CD4-positive, alpha-beta T cell treated with Interleukin-12 subunit alpha and Interleukin-12 subunit beta, for 1 hour (primary cell): ENCODE measurements at regions not wholly inside any gene's neighbourhood (a gene's known extent, or its start where the extent isn't known, plus 50 kb on each side); places are given as distances from the start of the nearest gene placed in this dataset.
"Not testable (repeated sequence)": the region's sequence is repeated elsewhere in the genome, so short reads cannot be mapped to it uniquely, and the experiment has no call there.

Experiments used
- DNase-seq: peaks from one replicate; pipeline ENCODE4 v3.0.0-alpha.2; 2020

DNA sequence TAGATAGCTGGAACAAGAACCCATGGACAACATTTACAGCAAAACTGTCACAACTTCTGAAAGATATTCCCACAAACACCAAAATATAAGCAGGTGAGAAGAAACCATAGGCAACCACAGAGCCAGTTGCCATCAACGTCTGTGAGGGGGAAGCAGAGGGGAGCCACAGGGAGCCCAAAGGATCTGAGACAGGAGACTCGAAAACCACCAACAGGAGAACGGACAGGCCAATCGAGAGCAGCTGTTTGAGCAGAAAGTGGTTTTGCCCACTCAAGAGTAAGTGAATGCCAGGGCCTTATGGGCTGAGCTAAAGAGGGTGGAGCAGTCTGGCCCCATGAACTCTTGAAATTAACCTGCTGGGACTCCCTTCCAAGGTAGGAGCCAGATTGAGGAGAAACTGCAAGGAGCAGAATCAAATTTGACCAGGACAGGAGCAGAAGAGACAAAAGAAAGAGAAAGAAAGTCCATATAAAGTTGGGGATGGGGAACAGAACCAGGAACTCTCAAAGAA, 195.4 kb downstream of the ANKRD60 start:
- no peak for DNase-seq

- DNase-seq: no peak
Measured at GRCh38 chr20:58032599-58032998, 195.9 kb downstream of the ANKRD60 start.

GRCh38 chr20:58031350-58031749, 197.1 kb downstream of the ANKRD60 start:
- DNase-seq: not testable (repeated sequence)

GRCh38 chr20:58028123-58028522, 200.3 kb downstream of the ANKRD60 start:
- no peak for DNase-seq

GRCh38 chr20:58026361-58026760, 202.1 kb downstream of the ANKRD60 start:
- DNase-seq: no peak

GRCh38 chr20:58025233-58025632, 203.2 kb downstream of the ANKRD60 start:
- DNase-seq: no peak

GRCh38 chr20:58024241-58024721, 204.2 kb downstream of the ANKRD60 start:
- no peak for DNase-seq

GRCh38 chr20:58023781-58024180, 204.7 kb downstream of the ANKRD60 start:
- no peak for DNase-seq

GRCh38 chr20:58023346-58023745, 205.1 kb downstream of the ANKRD60 start:
- DNase-seq: no peak

DNA sequence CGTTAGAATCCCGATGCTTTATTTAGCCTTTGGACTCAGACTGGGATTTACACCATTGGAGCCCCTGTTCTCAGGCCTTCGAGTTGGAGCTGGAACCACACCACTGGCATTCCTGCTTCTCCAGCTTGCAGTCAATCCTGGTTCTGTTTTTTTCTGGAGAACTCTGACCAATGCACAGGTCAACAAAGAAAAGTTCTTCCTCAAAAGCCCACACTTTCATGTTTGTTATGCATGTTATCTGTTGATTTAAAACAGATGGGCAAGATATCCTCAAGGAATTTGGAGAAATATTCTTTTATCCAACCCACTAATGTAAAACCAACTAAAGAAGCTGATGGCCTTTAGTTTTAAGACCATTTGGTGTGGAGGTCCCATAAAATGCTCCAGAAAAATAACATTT, 205.7 kb downstream of the ANKRD60 start:
- no peak for DNase-seq

DNA sequence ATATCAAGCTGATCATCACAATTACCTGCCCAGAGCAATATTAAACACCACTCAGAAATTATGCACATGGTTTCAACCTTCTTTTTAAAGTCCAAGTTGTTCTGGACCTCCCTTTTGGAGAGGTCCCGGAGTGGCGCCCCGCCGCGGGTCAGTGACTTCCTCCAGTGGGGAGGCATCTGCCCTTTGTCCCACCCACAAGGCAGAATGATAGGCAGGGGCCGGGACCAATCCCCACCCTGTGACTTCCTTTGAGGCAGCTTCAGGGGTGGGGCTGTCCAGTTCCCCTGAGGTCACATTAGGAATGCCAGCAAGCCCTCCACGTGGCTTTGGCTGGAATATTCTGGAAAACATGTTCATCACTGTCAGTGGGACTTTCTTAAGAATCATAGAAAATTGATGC, 207.0 kb downstream of the ANKRD60 start:
- no peak for DNase-seq

- DNase-seq: no peak
Measured at GRCh38 chr20:58020656-58021454, 207.6 kb downstream of the ANKRD60 start.

DNA sequence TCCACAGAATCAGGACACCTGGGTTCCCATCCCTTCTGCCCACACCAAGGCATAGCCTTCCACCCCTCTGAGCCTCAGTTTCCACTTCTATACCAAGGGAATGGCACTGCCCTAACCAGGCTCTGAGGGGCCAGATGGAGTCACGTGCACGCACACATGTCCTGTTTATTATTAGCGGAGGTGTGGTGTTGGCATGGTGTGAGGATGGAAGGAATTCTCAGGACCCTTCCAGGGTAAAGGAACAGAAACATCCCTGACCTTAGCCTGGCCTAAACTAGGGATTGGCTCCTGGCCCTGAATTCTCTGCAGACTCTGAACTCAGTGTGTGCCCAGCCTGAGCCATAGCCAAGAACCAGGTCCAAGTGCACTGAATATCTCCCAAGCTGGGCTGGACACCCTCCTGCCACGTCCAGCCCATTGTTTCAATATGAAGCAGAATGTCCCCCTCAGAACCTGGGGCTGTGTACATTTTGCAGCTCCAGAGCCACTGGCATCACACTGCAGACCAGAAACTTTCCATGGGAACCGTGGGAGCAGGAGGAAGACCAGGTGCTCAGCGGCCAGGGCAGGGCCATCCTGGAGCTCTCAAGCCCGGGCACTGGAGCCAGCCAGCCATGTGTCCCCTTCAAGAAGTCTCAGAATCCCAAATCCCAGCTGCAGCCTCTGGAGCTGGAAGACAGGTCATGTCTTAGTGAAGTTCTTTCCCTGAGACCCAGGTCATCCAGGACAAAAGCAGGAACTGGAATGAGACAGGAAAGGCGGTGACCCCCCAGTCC, 208.4 kb downstream of the ANKRD60 start:
- DNase-seq: no peak

GRCh38 chr20:58019027-58019849, 209.2 kb downstream of the ANKRD60 start:
- DNase-seq: no peak

DNA sequence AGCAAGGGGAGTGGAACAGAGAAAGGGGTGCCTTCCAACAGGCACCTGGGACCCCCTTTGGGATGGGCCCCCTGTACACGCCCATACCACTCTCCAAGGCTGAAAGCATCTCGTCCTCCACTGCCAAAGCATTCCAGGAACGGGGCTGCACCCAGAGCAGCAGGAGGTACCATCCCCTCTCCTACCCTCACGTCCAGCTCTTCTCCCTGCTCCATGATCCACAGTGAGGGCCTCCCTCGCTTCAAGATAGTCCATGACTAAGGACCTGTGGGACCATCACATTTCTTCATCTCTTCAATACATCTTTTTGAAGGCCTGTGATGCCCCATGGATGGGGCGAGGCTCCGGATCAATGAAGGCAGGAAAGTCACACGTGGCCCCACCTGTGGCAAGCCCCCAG, 209.9 kb downstream of the ANKRD60 start:
- no peak for DNase-seq

- no peak for DNase-seq
Measured at GRCh38 chr20:58017970-58018530, 210.4 kb downstream of the ANKRD60 start.

DNA sequence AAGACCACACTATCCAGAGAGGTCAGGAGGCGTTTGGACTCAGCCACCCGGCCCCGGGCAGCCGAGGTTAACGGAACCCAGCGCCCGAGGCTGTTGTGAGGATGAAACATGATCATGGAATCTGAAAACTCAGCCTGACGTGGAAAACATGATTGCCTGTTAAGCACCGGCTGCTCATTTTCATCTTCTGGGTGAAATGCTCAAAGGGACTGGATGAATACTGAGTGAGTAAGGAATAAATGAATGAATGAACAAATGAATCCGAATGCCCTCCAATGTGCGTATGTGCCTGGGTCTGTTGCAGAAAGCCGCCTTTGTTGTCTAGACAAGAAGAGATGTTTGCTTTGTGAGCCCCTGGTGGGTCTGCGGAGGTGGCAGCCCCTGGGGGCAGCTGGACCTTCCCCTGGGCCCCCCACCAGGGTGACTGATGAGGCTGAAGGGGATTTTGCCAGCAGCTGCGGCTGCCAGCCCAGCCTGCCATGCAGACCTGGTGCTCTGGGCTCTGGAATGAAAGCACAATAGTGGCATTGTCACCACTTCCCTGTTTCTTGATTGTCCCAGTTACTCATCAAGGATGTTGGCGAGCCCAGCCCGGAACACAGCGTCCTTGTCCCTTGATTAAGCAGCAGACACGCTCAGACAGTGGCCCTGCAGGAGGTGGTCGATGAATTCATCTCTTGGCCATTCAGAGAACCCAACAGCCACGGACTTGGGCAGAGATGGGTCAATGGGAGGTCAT, 211.1 kb downstream of the ANKRD60 start:
- DNase-seq: no peak

GRCh38 chr20:58016779-58017178, 211.7 kb downstream of the ANKRD60 start:
- no peak for DNase-seq

- DNase-seq: peak; percentile 34
Measured at GRCh38 chr20:58014628-58015315, 213.7 kb downstream of the ANKRD60 start.

DNA sequence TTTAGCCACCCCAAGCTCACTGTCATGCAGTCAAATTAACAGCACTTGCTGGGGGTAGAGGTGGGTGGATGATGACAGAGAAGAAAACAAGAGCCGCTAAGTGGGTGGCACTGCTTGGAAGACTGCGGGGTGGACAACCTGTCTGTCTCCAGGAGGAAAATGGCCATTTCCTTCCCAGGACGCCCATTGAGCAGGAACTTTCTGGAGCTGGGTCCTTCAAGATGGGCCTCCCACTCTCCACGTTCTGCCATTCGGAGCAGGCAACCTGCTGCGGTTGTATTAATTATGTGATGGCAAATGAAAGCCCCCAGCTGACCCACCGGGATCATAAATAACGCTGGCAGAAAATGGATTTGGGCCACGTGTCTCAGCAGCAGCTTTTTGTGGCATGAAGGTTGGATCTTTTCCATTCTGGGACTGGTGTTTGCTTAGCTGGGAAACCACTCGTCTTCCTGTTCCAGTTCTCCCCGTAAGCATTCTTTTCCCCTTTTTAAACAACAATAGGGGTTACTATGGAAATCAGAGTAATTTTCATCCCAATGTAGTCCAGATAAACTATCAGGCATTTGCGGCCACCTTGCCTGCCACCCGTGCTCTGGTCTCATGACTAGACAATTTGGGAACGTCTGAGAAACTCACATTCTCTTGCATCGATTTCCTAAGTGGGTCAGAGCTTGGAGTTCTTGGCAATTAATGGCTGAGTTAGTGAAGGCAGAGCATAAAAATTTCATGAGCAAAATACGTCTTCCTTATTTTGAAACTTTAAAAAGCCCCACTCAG, 215.5 kb downstream of the ANKRD60 start:
- no peak for DNase-seq
